ENCODE measurements at regions not wholly inside any gene's neighbourhood (a gene's known extent, or its start where the extent isn't known, plus 50 kb on each side); places are given as distances from the start of the nearest gene placed in this dataset.
A peak's percentile ranks its signal among the peaks of the same experiment; 100 is the strongest.

DNA sequence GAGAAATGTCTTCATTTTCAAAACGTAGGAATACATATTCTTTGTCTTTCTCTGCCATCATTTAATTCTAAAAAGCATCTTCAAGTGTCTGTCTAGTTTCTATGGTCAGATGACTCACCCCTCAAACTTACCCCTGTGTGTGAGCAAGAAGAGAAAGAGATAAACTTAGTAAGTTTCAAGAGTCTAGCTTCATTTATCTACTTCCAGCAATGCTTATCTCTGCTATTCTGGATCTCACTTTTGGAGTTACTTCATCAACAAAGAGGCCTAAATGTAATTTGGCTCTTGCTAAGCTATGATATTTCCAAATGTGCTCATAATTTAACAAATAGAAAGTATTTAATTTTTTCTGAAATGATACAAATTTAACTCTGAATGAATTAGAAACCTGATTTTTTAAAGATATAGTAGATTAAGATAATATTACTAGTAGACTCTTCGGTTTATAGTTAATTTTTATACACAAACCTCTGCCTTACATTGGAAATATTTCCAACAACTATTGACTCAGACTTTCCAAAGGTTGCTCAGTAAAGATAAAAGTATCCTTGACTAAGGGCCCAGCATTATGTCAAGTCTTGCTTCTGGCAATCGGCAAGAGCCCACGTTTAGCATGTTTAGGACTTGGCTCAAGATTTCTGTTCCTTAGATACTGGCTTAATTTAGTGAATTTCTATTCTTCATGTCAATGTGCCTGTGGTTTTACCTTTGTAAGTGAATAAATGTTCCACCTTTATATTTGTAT, 1511.0 kb upstream of the SLC10A2 start:
- no peak for TF ChIP-seq EZH2 (IDR thresholded peaks at IDR 0.05; ENCODE audit: borderline replicate concordance, low read depth, low read length, severe bottlenecking)
- TF ChIP-seq, protein P1, sequence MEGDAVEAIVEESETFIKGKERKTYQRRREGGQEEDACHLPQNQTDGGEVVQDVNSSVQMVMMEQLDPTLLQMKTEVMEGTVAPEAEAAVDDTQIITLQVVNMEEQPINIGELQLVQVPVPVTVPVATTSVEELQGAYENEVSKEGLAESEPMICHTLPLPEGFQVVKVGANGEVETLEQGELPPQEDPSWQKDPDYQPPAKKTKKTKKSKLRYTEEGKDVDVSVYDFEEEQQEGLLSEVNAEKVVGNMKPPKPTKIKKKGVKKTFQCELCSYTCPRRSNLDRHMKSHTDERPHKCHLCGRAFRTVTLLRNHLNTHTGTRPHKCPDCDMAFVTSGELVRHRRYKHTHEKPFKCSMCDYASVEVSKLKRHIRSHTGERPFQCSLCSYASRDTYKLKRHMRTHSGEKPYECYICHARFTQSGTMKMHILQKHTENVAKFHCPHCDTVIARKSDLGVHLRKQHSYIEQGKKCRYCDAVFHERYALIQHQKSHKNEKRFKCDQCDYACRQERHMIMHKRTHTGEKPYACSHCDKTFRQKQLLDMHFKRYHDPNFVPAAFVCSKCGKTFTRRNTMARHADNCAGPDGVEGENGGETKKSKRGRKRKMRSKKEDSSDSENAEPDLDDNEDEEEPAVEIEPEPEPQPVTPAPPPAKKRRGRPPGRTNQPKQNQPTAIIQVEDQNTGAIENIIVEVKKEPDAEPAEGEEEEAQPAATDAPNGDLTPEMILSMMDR (IDR thresholded peaks at IDR 0.05; ENCODE audit: borderline replicate concordance, extremely low read depth, low read length, poor library complexity, severe bottlenecking): no peak
- Histone ChIP-seq H3K27ac (ENCODE audit: low read length) (no peak overlapping the region), H3K4me3 (ENCODE audit: low read depth in 1 of 2, low read length in 2 of 2) (no peak overlapping the region), H3K79me2 (ENCODE audit: insufficient read depth, low read length) (no peaks in the 10 kb centered on the region), H4K20me1 (ENCODE audit: insufficient read depth, low read length) (no peaks in the 10 kb centered on the region), H3K4me2 (ENCODE audit: insufficient read depth, low read length) (no peak overlapping the region), H2AFZ (ENCODE audit: low read depth, low read length) (no peak overlapping the region), H3K36me3 (ENCODE audit: insufficient read depth, low read length) (no peaks in the 10 kb centered on the region), H3K27me3 (ENCODE audit: insufficient read depth, low read length, poor library complexity) (no peaks in the 10 kb centered on the region), H3K4me1 (ENCODE audit: insufficient read depth, low read length) (no peaks in the 10 kb centered on the region), H3K9me3 (ENCODE audit: insufficient read depth, low read length, severe bottlenecking) (peaks cover 1% of the 10 kb centered on the region), H3K9ac (ENCODE audit: low read depth, low read length) (no peak overlapping the region)
- ATAC-seq (ENCODE audit: insufficient read depth, low read depth) (no peak), DNase-seq (no peak)

DNA sequence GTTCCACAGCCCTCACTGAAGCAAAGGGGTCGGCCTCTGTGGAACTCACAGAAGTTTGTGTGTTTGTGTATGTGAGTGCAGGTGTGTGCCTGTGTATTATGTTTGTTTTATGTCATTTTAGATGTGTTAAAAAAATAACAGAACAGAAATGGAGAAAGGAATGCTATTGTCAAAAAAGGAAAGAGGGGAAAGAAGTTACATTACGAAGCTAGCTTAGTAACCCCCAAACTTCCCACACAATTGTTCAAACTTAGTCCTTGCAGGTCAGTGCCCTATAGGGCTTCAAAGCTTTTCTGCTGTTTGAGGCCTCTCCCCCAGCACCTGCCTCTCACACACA, 1505.6 kb upstream of the SLC10A2 start:
- Histone ChIP-seq H4K20me1 (ENCODE audit: insufficient read depth, low read length) (no peaks in the 10 kb centered on the region), H3K4me2 (ENCODE audit: insufficient read depth, low read length) (no peak overlapping the region), H3K27me3 (ENCODE audit: insufficient read depth, low read length, poor library complexity) (no peaks in the 10 kb centered on the region), H3K4me3 (ENCODE audit: low read depth in 1 of 2, low read length in 2 of 2) (no peak overlapping the region), H2AFZ (ENCODE audit: low read depth, low read length) (no peak overlapping the region), H3K4me1 (ENCODE audit: insufficient read depth, low read length) (peaks cover 4% of the 10 kb centered on the region; the same call in 1 of the 2 replicates), H3K27ac (ENCODE audit: low read length) (no peak overlapping the region), H3K9me3 (ENCODE audit: insufficient read depth, low read length, severe bottlenecking) (no peaks in the 10 kb centered on the region), H3K9ac (ENCODE audit: low read depth, low read length) (no peak overlapping the region), H3K79me2 (ENCODE audit: insufficient read depth, low read length) (no peaks in the 10 kb centered on the region), H3K36me3 (ENCODE audit: insufficient read depth, low read length) (no peaks in the 10 kb centered on the region)
- no peak for TF ChIP-seq EZH2 (IDR thresholded peaks at IDR 0.05; ENCODE audit: borderline replicate concordance, low read depth, low read length, severe bottlenecking)
- TF ChIP-seq, protein P1 (IDR thresholded peaks at IDR 0.05; ENCODE audit: borderline replicate concordance, extremely low read depth, low read length, poor library complexity, severe bottlenecking): no peak
- no peak for DNase-seq
- peak; percentile 46; the same call in 2 of the 3 replicates for ATAC-seq (ENCODE audit: insufficient read depth, low read depth)

DNA sequence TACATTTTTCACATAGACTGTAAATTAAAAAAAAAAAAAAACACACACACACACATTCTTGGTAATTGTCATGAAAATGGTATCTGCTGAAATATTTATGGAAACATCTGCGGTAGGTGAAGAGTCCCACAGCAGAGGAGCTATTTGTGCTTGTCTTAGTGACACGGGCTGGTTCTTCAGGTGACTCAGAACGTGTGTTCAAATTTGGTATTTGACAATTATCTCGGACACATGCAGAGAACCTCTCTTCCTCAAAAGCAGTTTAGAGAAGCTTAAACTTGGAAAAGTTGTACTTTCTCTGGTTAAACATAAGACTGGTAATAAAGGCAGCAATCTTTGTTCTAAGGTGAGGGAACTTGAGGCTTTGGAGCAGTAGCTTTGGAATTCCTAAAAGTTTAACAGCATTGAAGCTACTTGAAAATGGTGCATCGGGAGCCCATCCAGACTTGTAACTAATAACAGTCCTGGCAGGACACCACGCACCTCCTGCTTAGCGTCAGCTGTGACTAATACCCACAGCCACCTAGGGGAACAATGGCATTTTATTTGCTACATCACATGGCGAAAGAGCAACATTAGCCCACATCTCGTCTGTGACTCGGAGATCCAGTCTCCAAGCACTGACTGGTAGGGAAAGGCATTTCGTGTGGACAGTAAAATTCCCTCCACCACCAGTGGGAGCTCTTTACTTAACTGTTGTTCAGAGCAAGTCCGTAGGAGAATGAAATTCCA, 1505.1 kb upstream of the SLC10A2 start:
- ATAC-seq (ENCODE audit: insufficient read depth, low read depth) (peak; percentile 74), DNase-seq (peak; percentile 50)
- no peak overlapping the region for H3K4me3 ChIP-seq (ENCODE audit: low read depth in 1 of 2, low read length in 2 of 2)
- no peaks in the 10 kb centered on the region for H3K27me3 ChIP-seq (ENCODE audit: insufficient read depth, low read length, poor library complexity)
- H3K36me3 ChIP-seq (ENCODE audit: insufficient read depth, low read length): no peaks in the 10 kb centered on the region
- H3K27ac ChIP-seq (ENCODE audit: low read length): no peak overlapping the region
- no peak overlapping the region for H3K4me2 ChIP-seq (ENCODE audit: insufficient read depth, low read length)
- H3K9ac ChIP-seq (ENCODE audit: low read depth, low read length): no peak overlapping the region
- TF ChIP-seq, protein P1 (IDR thresholded peaks at IDR 0.05; ENCODE audit: borderline replicate concordance, extremely low read depth, low read length, poor library complexity, severe bottlenecking): peak; percentile 73
- TF ChIP-seq EZH2 (IDR thresholded peaks at IDR 0.05; ENCODE audit: borderline replicate concordance, low read depth, low read length, severe bottlenecking): no peak
- H3K79me2 ChIP-seq (ENCODE audit: insufficient read depth, low read length): no peaks in the 10 kb centered on the region
- no peaks in the 10 kb centered on the region for H3K9me3 ChIP-seq (ENCODE audit: insufficient read depth, low read length, severe bottlenecking)
- no peak overlapping the region for H2AFZ ChIP-seq (ENCODE audit: low read depth, low read length)
- no peaks in the 10 kb centered on the region for H4K20me1 ChIP-seq (ENCODE audit: insufficient read depth, low read length)
- H3K4me1 ChIP-seq (ENCODE audit: insufficient read depth, low read length): peaks cover 4% of the 10 kb centered on the region; the same call in 1 of the 2 replicates
